ENCODE measurements at regions not wholly inside any gene's neighbourhood (a gene's known extent, or its start where the extent isn't known, plus 50 kb on each side); places are given as distances from the start of the nearest gene placed in this dataset.

GRCh38 chr4:31325300-31325699 is 605.1 kb downstream of the PCDH7 start:
- H3K36me3 Mint-ChIP-seq (ENCODE audit: low read depth) = no peaks in the 10 kb centered on the region
- no peaks in the 10 kb centered on the region for H3K27me3 Mint-ChIP-seq (ENCODE audit: low read depth)
- H3K27ac Mint-ChIP-seq = no peak overlapping the region
- no peak for TF ChIP-seq CTCF (IDR thresholded peaks at IDR 0.05; ENCODE audit: unreplicated experiment in 3 of 3)
- no peaks in the 10 kb centered on the region for H3K9me3 Mint-ChIP-seq
- no peak overlapping the region for H3K4me3 Mint-ChIP-seq
- no peaks in the 10 kb centered on the region for H3K4me1 Mint-ChIP-seq

- no peaks in the 10 kb centered on the region for H3K9me3 Mint-ChIP-seq
- H3K4me3 Mint-ChIP-seq = no peak overlapping the region
- no peaks in the 10 kb centered on the region for H3K4me1 Mint-ChIP-seq
- H3K27ac Mint-ChIP-seq = no peak overlapping the region
- no peak for TF ChIP-seq CTCF (IDR thresholded peaks at IDR 0.05; ENCODE audit: unreplicated experiment in 3 of 3)
- H3K27me3 Mint-ChIP-seq (ENCODE audit: low read depth) = no peaks in the 10 kb centered on the region
- no peaks in the 10 kb centered on the region for H3K36me3 Mint-ChIP-seq (ENCODE audit: low read depth)
Observed at GRCh38 chr4:31327031-31327430, 606.9 kb downstream of the PCDH7 start.

- TF ChIP-seq CTCF (IDR thresholded peaks at IDR 0.05; ENCODE audit: unreplicated experiment in 3 of 3) = no peak
- H3K4me3 Mint-ChIP-seq = no peak overlapping the region
- H3K4me1 Mint-ChIP-seq = no peaks in the 10 kb centered on the region
- H3K9me3 Mint-ChIP-seq = no peaks in the 10 kb centered on the region
- H3K27ac Mint-ChIP-seq = no peak overlapping the region
- no peaks in the 10 kb centered on the region for H3K27me3 Mint-ChIP-seq (ENCODE audit: low read depth)
- H3K36me3 Mint-ChIP-seq (ENCODE audit: low read depth) = no peaks in the 10 kb centered on the region
Observed at GRCh38 chr4:31328932-31329331, 608.8 kb downstream of the PCDH7 start.

- no peak for TF ChIP-seq CTCF (IDR thresholded peaks at IDR 0.05; ENCODE audit: unreplicated experiment in 3 of 3)
- H3K27me3 Mint-ChIP-seq (ENCODE audit: low read depth) = no peaks in the 10 kb centered on the region
- no peaks in the 10 kb centered on the region for H3K4me1 Mint-ChIP-seq
- H3K4me3 Mint-ChIP-seq = no peak overlapping the region
- no peaks in the 10 kb centered on the region for H3K9me3 Mint-ChIP-seq
- no peaks in the 10 kb centered on the region for H3K36me3 Mint-ChIP-seq (ENCODE audit: low read depth)
- no peak overlapping the region for H3K27ac Mint-ChIP-seq
Observed at GRCh38 chr4:31334086-31334910, 614.1 kb downstream of the PCDH7 start.

- H3K27ac Mint-ChIP-seq = no peak overlapping the region
- peaks cover 8% of the 10 kb centered on the region for H3K4me1 Mint-ChIP-seq
- no peaks in the 10 kb centered on the region for H3K27me3 Mint-ChIP-seq (ENCODE audit: low read depth)
- no peak overlapping the region for H3K4me3 Mint-ChIP-seq
- TF ChIP-seq CTCF (IDR thresholded peaks at IDR 0.05; ENCODE audit: unreplicated experiment in 3 of 3) = no peak
- peaks cover 14% of the 10 kb centered on the region for H3K9me3 Mint-ChIP-seq
- H3K36me3 Mint-ChIP-seq (ENCODE audit: low read depth) = peaks cover 6% of the 10 kb centered on the region
Observed at GRCh38 chr4:31338000-31338399, 617.8 kb downstream of the PCDH7 start.

Data from nephron (organoid).